ENCODE measurements at regions not wholly inside any gene's neighbourhood (a gene's known extent, or its start where the extent isn't known, plus 50 kb on each side); places are given as distances from the start of the nearest gene placed in this dataset.

DNA sequence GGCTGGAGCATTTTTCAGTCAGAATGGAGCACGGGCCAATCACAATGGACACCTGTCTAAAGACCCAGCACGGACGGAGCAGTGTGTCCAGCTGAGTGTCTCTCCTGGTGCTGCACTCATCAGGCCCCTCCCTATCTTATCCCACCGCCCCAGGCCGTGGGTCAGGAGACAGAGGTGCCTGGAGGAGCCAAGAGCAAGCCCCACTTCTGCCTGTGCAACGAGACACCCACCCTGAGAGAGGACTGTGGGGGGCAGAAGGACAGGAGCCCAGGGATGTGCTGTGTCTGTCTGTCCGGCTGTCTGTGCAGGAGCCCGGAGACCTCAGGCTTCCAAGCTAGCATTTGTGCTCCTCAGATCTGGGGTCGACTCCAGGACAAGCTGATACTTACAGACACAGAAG is 69.6 kb upstream of the SFSWAP start:
- TF ChIP-seq, protein P1, sequence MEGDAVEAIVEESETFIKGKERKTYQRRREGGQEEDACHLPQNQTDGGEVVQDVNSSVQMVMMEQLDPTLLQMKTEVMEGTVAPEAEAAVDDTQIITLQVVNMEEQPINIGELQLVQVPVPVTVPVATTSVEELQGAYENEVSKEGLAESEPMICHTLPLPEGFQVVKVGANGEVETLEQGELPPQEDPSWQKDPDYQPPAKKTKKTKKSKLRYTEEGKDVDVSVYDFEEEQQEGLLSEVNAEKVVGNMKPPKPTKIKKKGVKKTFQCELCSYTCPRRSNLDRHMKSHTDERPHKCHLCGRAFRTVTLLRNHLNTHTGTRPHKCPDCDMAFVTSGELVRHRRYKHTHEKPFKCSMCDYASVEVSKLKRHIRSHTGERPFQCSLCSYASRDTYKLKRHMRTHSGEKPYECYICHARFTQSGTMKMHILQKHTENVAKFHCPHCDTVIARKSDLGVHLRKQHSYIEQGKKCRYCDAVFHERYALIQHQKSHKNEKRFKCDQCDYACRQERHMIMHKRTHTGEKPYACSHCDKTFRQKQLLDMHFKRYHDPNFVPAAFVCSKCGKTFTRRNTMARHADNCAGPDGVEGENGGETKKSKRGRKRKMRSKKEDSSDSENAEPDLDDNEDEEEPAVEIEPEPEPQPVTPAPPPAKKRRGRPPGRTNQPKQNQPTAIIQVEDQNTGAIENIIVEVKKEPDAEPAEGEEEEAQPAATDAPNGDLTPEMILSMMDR (IDR thresholded peaks at IDR 0.05 in 4 of 5, conservative IDR thresholded peaks at IDR 0.05 in 1 of 5): no peak
- no peak for TF ChIP-seq POLR2A (IDR thresholded peaks at IDR 0.05)
- H3K9me3 ChIP-seq: no peaks in the 10 kb centered on the region
- no peaks in the 10 kb centered on the region for H3K4me1 ChIP-seq
- intact Hi-C loops (cut with DNase I; ENCODE audit: low total_unique reads): no loop called here
- H3K36me3 ChIP-seq: no peaks in the 10 kb centered on the region
- ATAC-seq (no peak), DNase-seq (no peak)
- in situ Hi-C loops (cut with MboI; ENCODE audit: low sequenced_read_pairs in 4 of 4): loop anchor here in 1 of 4 donors (25.0 kb wide), 1 partner anchor 329 kb away; no protein-coding TSS in a partner anchor
- no peak overlapping the region for H3K4me3 ChIP-seq
- H3K27ac ChIP-seq: no peak overlapping the region
- H3K27me3 ChIP-seq: peaks cover 0 to 3% (median 0%) of the 10 kb centered on the region in 3 donors

DNA sequence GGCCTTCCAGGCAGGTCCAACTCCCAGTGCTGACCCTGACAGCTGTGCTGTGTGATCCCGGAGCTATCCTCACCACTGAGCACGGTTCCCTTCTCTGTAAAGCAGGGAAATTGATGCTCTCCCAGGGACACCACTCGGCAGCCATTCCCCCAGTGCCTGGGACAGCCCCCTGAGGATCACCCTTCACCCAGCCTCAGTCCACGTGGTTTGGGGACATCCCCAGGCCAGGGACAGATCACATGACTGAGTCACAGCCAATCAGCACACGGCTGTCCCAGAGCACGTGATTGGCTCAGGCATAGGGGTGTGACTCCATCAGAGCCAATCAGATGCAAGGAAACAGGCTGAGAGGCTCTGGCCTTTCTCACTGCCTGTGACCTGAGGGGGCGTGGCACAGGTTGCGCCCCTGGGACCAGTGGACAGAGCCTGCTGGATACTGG is 68.8 kb upstream of the SFSWAP start:
- Histone ChIP-seq H3K27me3 (peaks cover 0 to 3% (median 0%) of the 10 kb centered on the region in 3 donors), H3K27ac (no peak overlapping the region), H3K4me1 (no peaks in the 10 kb centered on the region), H3K36me3 (no peaks in the 10 kb centered on the region), H3K9me3 (no peaks in the 10 kb centered on the region), H3K4me3 (no peak overlapping the region)
- ATAC-seq (no peak), DNase-seq (no peak)
- intact Hi-C loops (cut with DNase I; ENCODE audit: low total_unique reads): no loop called here
- in situ Hi-C loops (cut with MboI; ENCODE audit: low sequenced_read_pairs in 4 of 4): loop anchor here in 1 of 4 donors (25.0 kb wide), 1 partner anchor 330 kb away; no protein-coding TSS in a partner anchor
- no peak for TF ChIP-seq POLR2A (IDR thresholded peaks at IDR 0.05)
- TF ChIP-seq, protein P1 (IDR thresholded peaks at IDR 0.05 in 4 of 5, conservative IDR thresholded peaks at IDR 0.05 in 1 of 5): no peak

DNA sequence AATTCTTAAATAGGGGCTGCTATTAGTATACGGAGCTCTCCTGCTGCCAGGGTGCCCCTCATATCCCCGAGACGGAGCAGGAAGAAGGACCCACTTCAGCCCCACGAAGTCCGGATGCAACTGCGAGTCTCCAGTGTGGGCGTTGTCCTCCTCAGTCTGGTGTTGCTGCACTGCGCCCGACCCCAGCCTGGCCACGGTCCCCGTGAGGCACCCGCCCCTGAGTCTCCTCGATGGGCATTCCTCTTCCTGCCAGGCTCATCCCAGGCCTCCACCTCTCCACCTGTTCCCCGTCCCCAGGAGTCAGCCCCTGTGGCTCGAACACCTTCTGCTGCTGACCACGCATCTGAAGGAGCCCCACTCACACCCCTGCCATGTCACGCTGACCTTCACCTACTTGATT is 68.1 kb upstream of the SFSWAP start:
- DNase-seq (no peak), ATAC-seq (no peak)
- no peaks in the 10 kb centered on the region for H3K9me3 ChIP-seq
- in situ Hi-C loops (cut with MboI; ENCODE audit: low sequenced_read_pairs in 4 of 4) (loop anchor here in 1 of 4 donors (25.0 kb wide), 1 partner anchor 330 kb away; no protein-coding TSS in a partner anchor), intact Hi-C loops (cut with DNase I; ENCODE audit: low total_unique reads) (no loop called here)
- H3K27me3 ChIP-seq: peaks cover 0 to 3% (median 0%) of the 10 kb centered on the region in 3 donors
- no peak overlapping the region for H3K4me3 ChIP-seq
- TF ChIP-seq POLR2A (IDR thresholded peaks at IDR 0.05): no peak
- TF ChIP-seq, protein P1 (IDR thresholded peaks at IDR 0.05 in 4 of 5, conservative IDR thresholded peaks at IDR 0.05 in 1 of 5): no peak
- H3K27ac ChIP-seq: no peak overlapping the region
- no peaks in the 10 kb centered on the region for H3K4me1 ChIP-seq
- H3K36me3 ChIP-seq: no peaks in the 10 kb centered on the region

DNA sequence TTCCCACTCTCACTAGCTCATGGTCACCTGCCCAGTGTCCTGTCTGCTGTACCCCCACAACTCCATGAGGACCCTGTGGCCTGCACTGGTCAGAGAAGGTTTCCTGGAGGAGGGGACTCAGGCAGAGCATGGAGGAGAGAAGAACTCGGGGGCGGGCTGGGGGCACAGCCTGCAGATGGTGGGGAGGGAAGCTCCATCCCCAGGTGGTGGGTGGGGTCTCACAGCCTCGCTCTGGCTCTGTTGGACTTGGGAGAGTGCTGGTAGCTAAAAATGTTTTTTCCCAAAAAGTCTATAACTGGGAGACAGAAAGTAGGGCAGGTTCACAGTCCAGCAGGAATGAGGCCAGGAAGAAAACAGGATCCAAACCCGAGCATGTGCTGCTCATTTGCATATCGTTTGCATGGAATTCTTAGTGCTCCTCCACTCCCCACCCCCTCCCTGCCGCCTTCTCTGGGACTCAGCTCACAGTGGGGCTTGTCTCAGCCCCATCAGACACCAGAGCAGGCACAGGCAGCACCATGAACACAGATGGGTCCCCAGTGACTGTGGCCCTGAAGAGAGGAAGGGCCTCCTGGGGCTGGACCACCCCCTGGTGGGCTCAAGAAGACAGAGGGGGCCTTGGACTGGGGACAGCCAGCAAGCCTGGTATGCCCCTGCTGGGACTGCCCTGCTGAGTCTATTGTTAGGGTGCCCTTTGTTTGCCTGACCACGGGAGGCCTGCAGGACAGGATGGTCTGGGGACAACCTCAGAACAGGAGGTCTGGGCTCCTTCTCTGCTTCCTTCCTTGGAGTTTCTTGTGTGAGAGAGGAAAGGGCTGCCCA is 67.0 kb upstream of the SFSWAP start:
- Histone ChIP-seq H3K36me3 (no peaks in the 10 kb centered on the region), H3K27ac (no peak overlapping the region), H3K9me3 (no peaks in the 10 kb centered on the region), H3K27me3 (peaks cover 0 to 3% (median 0%) of the 10 kb centered on the region in 3 donors), H3K4me3 (no peak overlapping the region), H3K4me1 (no peaks in the 10 kb centered on the region)
- in situ Hi-C loops (cut with MboI; ENCODE audit: low sequenced_read_pairs in 4 of 4) (loop anchor here in 1 of 4 donors (25.0 kb wide), 1 partner anchor 332 kb away; no protein-coding TSS in a partner anchor), intact Hi-C loops (cut with DNase I; ENCODE audit: low total_unique reads) (no loop called here)
- DNase-seq (no peak), ATAC-seq (no peak)
- TF ChIP-seq, protein P1 (IDR thresholded peaks at IDR 0.05 in 4 of 5, conservative IDR thresholded peaks at IDR 0.05 in 1 of 5): no peak
- TF ChIP-seq POLR2A (IDR thresholded peaks at IDR 0.05): no peak

Data from gastrocnemius medialis (tissue), 4 donors.